Kidney (tissue), 13 donors: ENCODE measurements at regions not wholly inside any gene's neighbourhood (a gene's known extent, or its start where the extent isn't known, plus 50 kb on each side); places are given as distances from the start of the nearest gene placed in this dataset.

Source experiments
- DNase-seq, 5 donors: peaks; one replicate each; pipeline ENCODE4 v3.0.0-alpha.2; 2013 to 2020
- FAIRE-seq: peaks from 2 replicates; lab custom pipeline; 2012; peaks lifted over from hg19 to GRCh38; lab: Jason Lieb, UNC
- H3K27ac ChIP-seq, 2 donors: one replicate each; pipeline ENCODE4 v1.7.0; 2013; ENCODE audit warnings: low read depth in 2 of 2, low read length in 2 of 2, inconsistent platforms in 1 of 2
- H3K27me3 ChIP-seq: one replicate; pipeline ENCODE4 v1.7.1; 2013; ENCODE audit warnings: low read length, inconsistent platforms; ENCODE audit not compliant: control insufficient read depth, insufficient read depth
- H3K36me3 ChIP-seq, 3 donors: one replicate each; pipeline versions ENCODE4 v1.7.0 to v1.7.1; 2013; ENCODE audit warnings: low read length in 3 of 3, control low read depth in 1 of 3, inconsistent platforms in 1 of 3; ENCODE audit not compliant: insufficient read depth in 3 of 3, control insufficient read depth in 2 of 3
- H3K4me1 ChIP-seq, 3 donors: one replicate each; pipeline versions ENCODE4 v1.7.0 to v1.7.1; 2013; ENCODE audit warnings: low read length in 3 of 3, inconsistent platforms in 1 of 3, low read depth in 1 of 3; ENCODE audit not compliant: control insufficient read depth in 2 of 3, insufficient read depth in 2 of 3
- H3K4me3 ChIP-seq, 3 donors: one replicate each; pipeline versions ENCODE4 v1.7.0 to v1.8.1; 2013; ENCODE audit warnings: low read length in 3 of 3, control low read depth in 1 of 3, inconsistent platforms in 1 of 3
- H3K9ac ChIP-seq, 3 donors: one replicate each; pipeline versions ENCODE4 v1.7.0 to v1.7.1; 2013; ENCODE audit warnings: low read length in 3 of 3, control low read depth in 1 of 3, inconsistent platforms in 1 of 3
- H3K9me3 ChIP-seq, 3 donors: one replicate each; pipeline versions ENCODE4 v1.7.0 to v1.7.1; 2013; ENCODE audit warnings: low read length in 3 of 3, control low read depth in 1 of 3, inconsistent platforms in 1 of 3; ENCODE audit not compliant: control insufficient read depth in 2 of 3, insufficient read depth in 1 of 3
- CTCF ChIP-seq: IDR thresholded peaks from 3 replicates; pipeline ENCODE4 v1.5.1; 2012; ENCODE audit warnings: mild to moderate bottlenecking, moderate library complexity, borderline replicate concordance; ENCODE audit not compliant: insufficient read depth; ENCODE audit errors: extremely low read depth
- intact Hi-C: fragments of 100-400 bp; cut with DNase I; formaldehyde crosslinking; loops from one replicate; pipeline ENCODE4 v1.11.1; 2022
- donor health status: control.
- donor health status: control.
- donor health status: control.
- donor health status: control.
- donor health status: control.
- donor health status: DM: yes; HTN: yes; CAD: no.
- donor health status: Normal renal cell carcinoma (clear cell type).

GRCh38 chr21:18673789-18674188 is 270.2 kb upstream of the TMPRSS15 start:
- Histone ChIP-seq H3K9me3 (no peaks in the 10 kb centered on the region), H3K4me3 (no peak overlapping the region), H3K27ac (no peak overlapping the region), H3K9ac (no peak overlapping the region), H3K4me1 (no peaks in the 10 kb centered on the region), H3K36me3 (no peaks in the 10 kb centered on the region), H3K27me3 (no peaks in the 10 kb centered on the region)
- intact Hi-C loops = no loop called here
- DNase-seq = no peak
- TF ChIP-seq CTCF = no peak
- FAIRE-seq = no peak

GRCh38 chr21:18677632-18678031 is 274.0 kb upstream of the TMPRSS15 start:
- Histone ChIP-seq H3K4me1 (no peaks in the 10 kb centered on the region), H3K27me3 (no peaks in the 10 kb centered on the region), H3K4me3 (no peak overlapping the region), H3K9me3 (no peaks in the 10 kb centered on the region), H3K9ac (no peak overlapping the region), H3K36me3 (no peaks in the 10 kb centered on the region), H3K27ac (no peak overlapping the region)
- DNase-seq (no peak), FAIRE-seq (no peak)
- no peak for TF ChIP-seq CTCF
- intact Hi-C loops = no loop called here

- no peak overlapping the region for H3K4me3 ChIP-seq
- TF ChIP-seq CTCF = no peak
- FAIRE-seq (no peak), DNase-seq (no peak)
- no peaks in the 10 kb centered on the region for H3K4me1 ChIP-seq
- H3K9ac ChIP-seq = no peak overlapping the region
- intact Hi-C loops = no loop called here
- no peak overlapping the region for H3K27ac ChIP-seq
- H3K27me3 ChIP-seq = no peaks in the 10 kb centered on the region
- H3K36me3 ChIP-seq = no peaks in the 10 kb centered on the region
- H3K9me3 ChIP-seq = no peaks in the 10 kb centered on the region
These were observed 302.4 kb upstream of the TMPRSS15 start for GRCh38 chr21:18705971-18706370.

DNA sequence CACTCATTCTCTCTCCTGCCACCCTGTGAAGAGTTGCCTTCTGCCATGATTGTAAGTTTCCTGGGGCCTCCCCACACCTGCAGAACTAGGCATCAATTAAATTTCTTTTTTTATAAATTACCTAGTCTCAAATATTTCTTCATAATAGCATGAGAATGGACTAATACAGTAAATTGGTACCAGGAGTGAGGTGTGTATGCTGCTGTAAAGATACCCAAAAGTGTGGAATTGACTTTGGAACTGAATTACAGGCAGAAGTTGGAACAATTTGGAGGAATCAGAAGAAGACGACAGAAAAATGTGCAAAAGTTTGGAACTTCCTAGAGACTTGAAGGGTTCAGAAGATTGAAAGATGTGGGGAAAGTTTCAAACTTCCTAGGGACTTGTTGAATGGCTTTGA is 308.1 kb upstream of the TMPRSS15 start:
- no peaks in the 10 kb centered on the region for H3K9me3 ChIP-seq
- DNase-seq = no peak
- H3K27ac ChIP-seq = no peak overlapping the region
- no peaks in the 10 kb centered on the region for H3K36me3 ChIP-seq
- no peak for TF ChIP-seq CTCF
- H3K4me3 ChIP-seq = no peak overlapping the region
- no peak for FAIRE-seq
- H3K9ac ChIP-seq = no peak overlapping the region
- intact Hi-C loops = no loop called here
- H3K27me3 ChIP-seq = no peaks in the 10 kb centered on the region
- no peaks in the 10 kb centered on the region for H3K4me1 ChIP-seq
